Naive thymus-derived CD4-positive, alpha-beta T cell (primary cell): ENCODE measurements at regions not wholly inside any gene's neighbourhood (a gene's known extent, or its start where the extent isn't known, plus 50 kb on each side); places are given as distances from the start of the nearest gene placed in this dataset.
A peak's percentile ranks its signal among the peaks of the same experiment; 100 is the strongest.

ENCODE experiments used
- ATAC-seq: fragments of 150-1000 bp; cut with Tn5 transposase; 2 replicates; pipeline ENCODE4 v1.10.0; 2021; ENCODE audit warnings: mild to moderate bottlenecking, moderate library complexity
- CTCF ChIA-PET: fragments of 350-600 bp; sonication (Branson Sonifier 250); formaldehyde crosslinking; loops from one replicate; lab custom pipeline; 2021; ENCODE audit warnings: antibody characterized with exemption; lab: Charles Lee
- POLR2A ChIA-PET: fragments of 350-600 bp; sonication (Branson Sonifier 250); formaldehyde crosslinking; loops from one replicate; lab custom pipeline; 2021; ENCODE audit warnings: antibody characterized with exemption, inconsistent platforms; lab: Charles Lee
- DNase-seq, 9 donors: peaks; one replicate each; pipeline versions ENCODE4 v3.0.0 to v3.0.0-alpha.2; 2020 to 2022; ENCODE audit warnings: mixed read lengths in 1 of 9
- H3K27ac ChIP-seq: one replicate; pipeline ENCODE4 v1.7.0; 2013; ENCODE audit warnings: mild to moderate bottlenecking, low read depth, low read length, moderate library complexity
- H3K27me3 ChIP-seq, 2 donors: one replicate each; pipeline ENCODE4 v1.7.0; 2013; ENCODE audit warnings: low read length in 2 of 2, mild to moderate bottlenecking in 2 of 2, moderate library complexity in 2 of 2; ENCODE audit not compliant: control insufficient read depth in 2 of 2, insufficient read depth in 2 of 2
- H3K36me3 ChIP-seq, 3 experiments: 1 replicate in 2 of 3; 2 replicates in 1 of 3; pipeline ENCODE4 v1.7.0; 2013; ENCODE audit warnings: low read length in 3 of 3, mild to moderate bottlenecking in 3 of 3, moderate library complexity in 1 of 3; ENCODE audit not compliant: insufficient read depth in 3 of 3, control insufficient read depth in 2 of 3
- H3K4me1 ChIP-seq, 2 donors: one replicate each; pipeline ENCODE4 v1.7.0; 2013; ENCODE audit warnings: low read length in 2 of 2, mild to moderate bottlenecking in 2 of 2, moderate library complexity in 1 of 2; ENCODE audit not compliant: control insufficient read depth in 2 of 2, insufficient read depth in 2 of 2
- H3K4me3 ChIP-seq: 2 replicates; pipeline ENCODE4 v1.7.0; 2013; ENCODE audit warnings: mild to moderate bottlenecking, low read length
- H3K9me3 ChIP-seq, 3 experiments: 1 replicate in 2 of 3; 2 replicates in 1 of 3; pipeline ENCODE4 v1.7.0; 2013; ENCODE audit warnings: low read length in 3 of 3; ENCODE audit not compliant: control insufficient read depth in 2 of 3
- H3K27ac Mint-ChIP-seq, 9 donors: one replicate each; pipeline ENCODE4 v1.8.0; 2020 to 2022; ENCODE audit warnings: mixed read lengths in 9 of 9, mild to moderate bottlenecking in 8 of 9, moderate library complexity in 5 of 9, inconsistent platforms in 2 of 9
- H3K27me3 Mint-ChIP-seq, 5 donors: one replicate each; pipeline ENCODE4 v1.8.0; 2021 to 2022; ENCODE audit warnings: mixed read lengths in 5 of 5, mild to moderate bottlenecking in 1 of 5
- H3K36me3 Mint-ChIP-seq, 5 donors: one replicate each; pipeline ENCODE4 v1.8.0; 2020 to 2022; ENCODE audit warnings: mixed read lengths in 5 of 5, mild to moderate bottlenecking in 3 of 5, inconsistent platforms in 1 of 5
- H3K4me1 Mint-ChIP-seq, 7 donors: one replicate each; pipeline ENCODE4 v1.8.0; 2020 to 2022; ENCODE audit warnings: mixed read lengths in 7 of 7, mild to moderate bottlenecking in 3 of 7, inconsistent platforms in 1 of 7
- H3K4me3 Mint-ChIP-seq, 10 donors: one replicate each; pipeline ENCODE4 v1.8.0; 2020 to 2022; ENCODE audit warnings: mild to moderate bottlenecking in 10 of 10, mixed read lengths in 10 of 10, moderate library complexity in 6 of 10, inconsistent platforms in 2 of 10
- H3K9me3 Mint-ChIP-seq, 11 donors: one replicate each; pipeline ENCODE4 v1.8.0; 2020 to 2022; ENCODE audit warnings: mixed read lengths in 11 of 11, mild to moderate bottlenecking in 4 of 11, inconsistent platforms in 1 of 11, moderate library complexity in 1 of 11
- intact Hi-C, 2 donors: fragments of 100-400 bp; cut with micrococcal nuclease; formaldehyde crosslinking; loops; one replicate each; pipeline ENCODE4 v1.15.1; 2023

DNA sequence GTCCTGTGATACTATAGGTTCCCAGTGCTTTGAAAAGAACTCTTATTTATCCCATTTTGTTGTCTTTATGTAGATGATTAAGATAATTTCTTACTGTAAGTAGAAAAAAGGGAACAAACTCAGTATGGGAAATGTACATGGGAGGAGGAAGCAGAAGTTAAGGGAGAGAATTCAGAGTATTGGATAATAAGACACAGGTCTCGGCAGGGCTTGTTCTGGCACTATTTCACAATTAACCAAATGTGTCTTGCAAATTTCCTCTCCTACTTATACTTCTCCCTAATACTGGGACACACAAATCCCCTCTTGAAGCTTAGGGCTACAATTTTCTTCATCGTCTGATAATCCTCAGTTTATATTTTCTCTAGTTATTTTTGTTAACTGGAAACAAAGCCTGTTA, 744.0 kb downstream of the ADCYAP1 start:
- Mint-ChIP-seq H3K4me3 (no peak overlapping the region), H3K27me3 (peaks cover 0 to 4% (median 0%) of the 10 kb centered on the region in 5 donors), H3K9me3 (peaks cover 0 to 7% (median 0%) of the 10 kb centered on the region in 11 donors), H3K27ac (no peak overlapping the region), H3K36me3 (no peaks in the 10 kb centered on the region), H3K4me1 (no peaks in the 10 kb centered on the region)
- ChIA-PET POLR2A (no interaction called here), CTCF (no interaction called here)
- DNase-seq (no peak), ATAC-seq (peak; percentile 40)
- Histone ChIP-seq H3K4me1 (no peaks in the 10 kb centered on the region), H3K4me3 (no peak overlapping the region), H3K27me3 (no peaks in the 10 kb centered on the region), H3K27ac (no peak overlapping the region), H3K36me3 (no peaks in the 10 kb centered on the region), H3K9me3 (no peaks in the 10 kb centered on the region)
- intact Hi-C loops = no loop called here

DNA sequence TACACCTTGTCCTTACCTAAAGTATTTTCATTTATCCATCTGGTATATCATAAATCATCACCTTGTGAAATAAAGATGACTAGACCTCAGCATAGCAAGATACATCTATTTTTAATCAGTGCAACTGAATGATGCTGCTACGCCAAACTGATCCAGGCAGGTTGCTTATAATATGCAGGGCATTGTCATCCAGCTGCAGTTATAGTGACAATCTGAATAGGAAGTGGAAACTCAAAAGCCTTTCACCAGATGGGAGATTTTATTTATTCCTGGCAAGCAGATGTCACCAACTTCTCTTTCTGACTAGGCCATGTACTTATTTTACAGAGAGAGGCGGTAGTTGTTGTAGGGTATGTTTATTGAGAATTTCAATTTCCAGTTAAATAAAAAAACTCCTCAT, 747.3 kb downstream of the ADCYAP1 start:
- no peak overlapping the region for H3K4me3 ChIP-seq
- POLR2A ChIA-PET = no interaction called here
- H3K4me3 Mint-ChIP-seq = no peak overlapping the region
- DNase-seq (no peak), ATAC-seq (no peak)
- no peaks in the 10 kb centered on the region for H3K27me3 ChIP-seq
- peaks cover 0 to 4% (median 0%) of the 10 kb centered on the region in 5 donors for H3K27me3 Mint-ChIP-seq
- CTCF ChIA-PET = no interaction called here
- no peaks in the 10 kb centered on the region for H3K4me1 ChIP-seq
- H3K9me3 ChIP-seq = no peaks in the 10 kb centered on the region
- no peaks in the 10 kb centered on the region for H3K4me1 Mint-ChIP-seq
- intact Hi-C loops = no loop called here
- H3K27ac ChIP-seq = no peak overlapping the region
- no peak overlapping the region for H3K27ac Mint-ChIP-seq
- H3K36me3 ChIP-seq = no peaks in the 10 kb centered on the region
- peaks cover 0 to 4% (median 0%) of the 10 kb centered on the region in 11 donors for H3K9me3 Mint-ChIP-seq
- H3K36me3 Mint-ChIP-seq = no peaks in the 10 kb centered on the region

DNA sequence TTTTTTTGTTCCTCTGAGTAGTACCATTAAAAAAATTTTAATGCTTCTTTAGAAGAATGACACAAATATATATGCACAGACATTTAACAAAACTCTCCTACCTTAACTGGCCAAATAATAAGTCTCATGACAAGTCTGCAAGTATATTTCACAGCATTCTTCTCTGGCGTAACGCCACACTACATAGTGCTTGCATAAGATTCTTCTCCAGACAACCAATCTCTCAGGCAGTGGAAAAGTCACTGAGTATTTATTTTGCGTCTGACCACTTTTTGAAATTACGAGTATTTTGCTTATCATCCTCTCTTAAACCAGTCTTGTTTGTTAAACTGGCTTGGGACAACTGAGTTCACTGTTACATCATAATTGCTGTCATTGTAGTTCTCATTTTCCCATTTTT, 749.2 kb downstream of the ADCYAP1 start:
- Mint-ChIP-seq H3K9me3 (peaks cover 0 to 4% (median 0%) of the 10 kb centered on the region in 11 donors), H3K36me3 (no peaks in the 10 kb centered on the region), H3K27ac (no peak overlapping the region), H3K4me3 (no peak overlapping the region), H3K27me3 (peaks cover 0 to 4% (median 0%) of the 10 kb centered on the region in 5 donors), H3K4me1 (no peaks in the 10 kb centered on the region)
- CTCF ChIA-PET = no interaction called here
- Histone ChIP-seq H3K9me3 (no peaks in the 10 kb centered on the region), H3K36me3 (no peaks in the 10 kb centered on the region), H3K4me1 (no peaks in the 10 kb centered on the region), H3K4me3 (no peak overlapping the region), H3K27me3 (no peaks in the 10 kb centered on the region), H3K27ac (no peak overlapping the region)
- intact Hi-C loops = no loop called here
- DNase-seq (no peak), ATAC-seq (no peak)
- POLR2A ChIA-PET = no interaction called here

DNA sequence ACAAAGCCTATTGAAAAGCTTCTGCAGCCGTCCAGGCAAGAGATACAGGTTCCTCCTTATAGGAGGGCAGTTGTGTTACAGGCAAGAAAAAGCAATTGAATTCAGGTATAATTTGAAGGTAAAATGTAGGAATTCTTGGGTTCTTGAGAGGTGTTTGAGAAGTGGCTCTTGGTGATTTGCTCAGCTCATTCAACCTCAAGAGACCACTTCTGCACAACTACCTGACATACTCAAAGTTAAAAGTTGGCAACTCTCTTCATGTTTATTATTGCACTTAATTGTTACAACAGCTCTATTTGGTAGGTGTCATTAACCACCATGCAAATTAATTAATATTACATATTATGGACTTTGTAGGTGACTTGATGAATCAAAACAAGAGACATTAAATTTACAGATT, 753.2 kb downstream of the ADCYAP1 start:
- Histone ChIP-seq H3K27me3 (no peaks in the 10 kb centered on the region), H3K4me3 (no peak overlapping the region), H3K9me3 (no peaks in the 10 kb centered on the region), H3K27ac (no peak overlapping the region), H3K4me1 (no peaks in the 10 kb centered on the region), H3K36me3 (no peaks in the 10 kb centered on the region)
- H3K36me3 Mint-ChIP-seq = no peaks in the 10 kb centered on the region
- H3K4me1 Mint-ChIP-seq = no peaks in the 10 kb centered on the region
- intact Hi-C loops = no loop called here
- peaks cover 0 to 4% (median 0%) of the 10 kb centered on the region in 11 donors for H3K9me3 Mint-ChIP-seq
- ATAC-seq (no peak), DNase-seq (no peak)
- CTCF ChIA-PET = no interaction called here
- no peak overlapping the region for H3K4me3 Mint-ChIP-seq
- POLR2A ChIA-PET = no interaction called here
- peaks cover 0 to 4% (median 0%) of the 10 kb centered on the region in 5 donors for H3K27me3 Mint-ChIP-seq
- H3K27ac Mint-ChIP-seq = no peak overlapping the region

DNA sequence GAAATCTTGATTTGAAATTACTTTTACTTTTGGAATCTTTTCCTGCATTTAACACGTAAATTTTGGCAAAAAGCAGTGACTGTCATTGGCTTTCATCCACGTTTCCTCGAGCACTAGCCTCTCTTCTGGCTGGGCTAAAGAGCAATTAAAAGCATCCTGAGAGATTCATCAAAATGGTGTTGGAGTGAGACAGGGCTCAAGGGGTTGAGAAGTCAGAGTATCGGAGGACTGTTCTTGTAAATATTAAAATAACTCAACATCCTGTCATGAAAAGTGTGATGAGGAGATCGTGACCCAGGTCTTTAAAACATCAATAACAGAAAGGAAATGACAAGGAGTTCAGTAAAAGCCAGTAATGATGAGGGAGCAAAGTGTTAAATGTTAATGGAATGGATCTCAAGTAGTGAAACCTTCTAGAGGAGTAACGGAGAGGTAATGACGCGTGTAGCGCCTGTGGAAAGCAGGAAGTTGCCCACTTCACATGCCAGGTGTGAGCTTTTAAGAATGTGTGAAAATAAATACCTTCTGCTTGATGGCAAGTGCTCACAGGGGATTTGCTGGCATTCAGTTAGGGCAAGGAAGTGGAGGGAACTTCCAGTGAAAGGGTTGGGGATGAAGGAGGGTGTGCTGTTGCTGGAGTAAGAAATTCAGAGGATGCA, 754.4 kb downstream of the ADCYAP1 start:
- ATAC-seq (no peak), DNase-seq (no peak)
- H3K27me3 Mint-ChIP-seq = peaks cover 0 to 9% (median 0%) of the 10 kb centered on the region in 5 donors
- POLR2A ChIA-PET = no interaction called here
- no peaks in the 10 kb centered on the region for H3K27me3 ChIP-seq
- no peak overlapping the region for H3K27ac Mint-ChIP-seq
- H3K4me3 Mint-ChIP-seq = no peak overlapping the region
- no peaks in the 10 kb centered on the region for H3K4me1 ChIP-seq
- H3K9me3 Mint-ChIP-seq = peaks cover 0 to 4% (median 0%) of the 10 kb centered on the region in 11 donors
- H3K4me3 ChIP-seq = no peak overlapping the region
- H3K4me1 Mint-ChIP-seq = no peaks in the 10 kb centered on the region
- H3K36me3 ChIP-seq = no peaks in the 10 kb centered on the region
- no peaks in the 10 kb centered on the region for H3K36me3 Mint-ChIP-seq
- CTCF ChIA-PET = no interaction called here
- intact Hi-C loops = no loop called here
- H3K27ac ChIP-seq = no peak overlapping the region
- no peaks in the 10 kb centered on the region for H3K9me3 ChIP-seq

DNA sequence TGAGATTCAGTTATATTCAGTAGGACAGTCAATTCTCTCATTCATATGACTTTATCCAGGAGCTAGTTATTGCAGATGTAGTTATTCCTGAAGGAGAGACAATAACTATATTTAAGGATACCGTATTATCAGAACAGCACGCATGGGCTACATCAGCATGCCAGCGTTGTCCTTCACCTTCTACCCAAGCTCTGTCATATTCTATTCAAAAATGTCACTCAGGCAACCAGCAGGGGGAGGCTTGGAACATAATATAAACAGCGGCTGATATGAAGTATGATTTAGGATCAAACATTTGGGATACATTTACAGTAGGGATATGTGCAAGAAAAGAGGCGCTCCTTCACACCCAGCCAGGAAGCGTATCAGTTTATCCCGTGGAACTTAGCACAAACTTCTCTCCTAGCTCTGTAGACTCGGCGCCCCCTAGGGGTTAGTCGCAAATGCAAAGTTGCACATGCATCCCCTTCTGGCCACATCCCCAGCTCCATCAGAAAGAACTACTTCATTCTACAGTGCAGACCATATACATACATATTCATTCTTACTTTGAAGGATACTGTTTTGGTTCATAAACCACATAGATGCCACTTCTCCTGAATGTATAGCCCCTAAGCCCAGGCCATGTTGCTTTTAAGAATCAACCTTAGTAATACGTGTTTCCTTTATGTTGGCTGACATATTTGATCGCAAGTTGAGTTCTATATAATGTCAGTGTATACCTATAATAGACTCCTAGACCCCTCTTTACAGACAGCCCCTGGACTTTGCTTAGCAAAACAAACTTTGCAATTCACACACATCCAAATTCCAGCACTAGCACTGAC, 759.4 kb downstream of the ADCYAP1 start:
- H3K9me3 Mint-ChIP-seq = peaks cover 0 to 2% (median 0%) of the 10 kb centered on the region in 11 donors
- ChIA-PET CTCF (no interaction called here), POLR2A (no interaction called here)
- H3K4me1 Mint-ChIP-seq = no peaks in the 10 kb centered on the region
- no peaks in the 10 kb centered on the region for H3K36me3 Mint-ChIP-seq
- Histone ChIP-seq H3K36me3 (no peaks in the 10 kb centered on the region), H3K9me3 (no peaks in the 10 kb centered on the region), H3K27ac (no peak overlapping the region), H3K4me1 (no peaks in the 10 kb centered on the region), H3K27me3 (no peaks in the 10 kb centered on the region), H3K4me3 (no peak overlapping the region)
- ATAC-seq = no peak
- DNase-seq = peak in 2 of 9 donors; percentile 5 to 31
- H3K27ac Mint-ChIP-seq = no peak overlapping the region
- H3K27me3 Mint-ChIP-seq = peaks cover 0 to 11% (median 0%) of the 10 kb centered on the region in 5 donors
- intact Hi-C loops = loop anchor here in 1 of 2 donors (2.0 kb wide), 1 partner anchor 799 kb away; no protein-coding TSS in a partner anchor
- no peak overlapping the region for H3K4me3 Mint-ChIP-seq
